ENCODE measurements at regions not wholly inside any gene's neighbourhood (a gene's known extent, or its start where the extent isn't known, plus 50 kb on each side); places are given as distances from the start of the nearest gene placed in this dataset.
"Not testable (repeated sequence)": the region's sequence is repeated elsewhere in the genome, so short reads cannot be mapped to it uniquely, and the experiment has no call there.

DNA sequence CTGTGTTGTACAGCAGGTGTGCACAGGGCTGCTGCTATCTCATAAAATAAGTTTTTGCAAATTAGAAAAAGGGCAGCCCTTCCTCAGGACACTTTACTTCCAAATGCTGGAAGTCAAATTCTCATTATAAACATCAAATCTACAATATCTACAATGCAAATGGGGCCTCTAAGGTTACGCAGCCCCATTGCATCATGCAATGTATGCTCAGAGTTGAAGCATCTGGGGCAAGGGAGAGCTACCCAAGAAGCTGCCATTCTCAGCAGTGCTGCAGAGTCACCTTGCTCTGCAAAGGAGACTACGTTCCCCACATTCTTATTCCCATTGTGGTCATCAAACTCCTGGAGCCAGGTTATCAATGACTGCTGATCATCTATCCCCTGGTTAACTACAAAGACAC lies 208.9 kb upstream of the POGK start:
- DNase-seq, result no peak
- no peak overlapping the region for H3K27ac ChIP-seq
- no peak overlapping the region for H3K4me3 ChIP-seq
- H3K4me1 ChIP-seq, result no peaks in the 10 kb centered on the region
- H3K27me3 ChIP-seq, result no peaks in the 10 kb centered on the region
- TF ChIP-seq, protein P1, sequence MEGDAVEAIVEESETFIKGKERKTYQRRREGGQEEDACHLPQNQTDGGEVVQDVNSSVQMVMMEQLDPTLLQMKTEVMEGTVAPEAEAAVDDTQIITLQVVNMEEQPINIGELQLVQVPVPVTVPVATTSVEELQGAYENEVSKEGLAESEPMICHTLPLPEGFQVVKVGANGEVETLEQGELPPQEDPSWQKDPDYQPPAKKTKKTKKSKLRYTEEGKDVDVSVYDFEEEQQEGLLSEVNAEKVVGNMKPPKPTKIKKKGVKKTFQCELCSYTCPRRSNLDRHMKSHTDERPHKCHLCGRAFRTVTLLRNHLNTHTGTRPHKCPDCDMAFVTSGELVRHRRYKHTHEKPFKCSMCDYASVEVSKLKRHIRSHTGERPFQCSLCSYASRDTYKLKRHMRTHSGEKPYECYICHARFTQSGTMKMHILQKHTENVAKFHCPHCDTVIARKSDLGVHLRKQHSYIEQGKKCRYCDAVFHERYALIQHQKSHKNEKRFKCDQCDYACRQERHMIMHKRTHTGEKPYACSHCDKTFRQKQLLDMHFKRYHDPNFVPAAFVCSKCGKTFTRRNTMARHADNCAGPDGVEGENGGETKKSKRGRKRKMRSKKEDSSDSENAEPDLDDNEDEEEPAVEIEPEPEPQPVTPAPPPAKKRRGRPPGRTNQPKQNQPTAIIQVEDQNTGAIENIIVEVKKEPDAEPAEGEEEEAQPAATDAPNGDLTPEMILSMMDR (IDR thresholded peaks at IDR 0.05), result no peak
- TF ChIP-seq EP300 (IDR thresholded peaks at IDR 0.05) (no peak), POLR2AphosphoS5 (IDR thresholded peaks at IDR 0.05) (no peak), POLR2A (IDR thresholded peaks at IDR 0.05) (no peak)
- WGBS, 2 donors, result 78 to 84% methylated on average over 2 of the region's 2 CpGs
- no peaks in the 10 kb centered on the region for H3K9me3 ChIP-seq
- intact Hi-C loops (cut with DNase I), result no loop called here
- H3K36me3 ChIP-seq, result no peaks in the 10 kb centered on the region

DNA sequence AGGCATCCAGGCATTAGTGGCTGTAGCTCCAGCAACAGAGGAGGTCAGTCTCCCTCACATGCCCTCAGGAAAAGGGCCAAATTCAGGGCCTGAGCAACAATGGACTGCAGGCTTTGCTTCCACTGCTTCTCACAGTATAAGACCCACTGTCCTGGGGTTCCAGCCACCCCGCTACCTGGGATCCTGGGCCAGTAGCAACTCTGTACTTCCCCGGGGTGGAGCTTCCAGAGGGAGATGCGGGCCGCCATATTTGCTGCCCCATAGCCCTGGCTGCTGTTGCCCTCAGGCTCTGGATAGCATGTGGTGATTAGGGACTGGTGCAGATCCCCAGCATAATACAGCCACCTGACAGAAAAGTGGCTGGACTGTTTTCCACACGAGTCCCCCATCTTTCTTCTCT lies 201.1 kb upstream of the POGK start:
- WGBS, 2 donors, result 83 to 84% methylated on average over 5 of the region's 5 CpGs

DNA sequence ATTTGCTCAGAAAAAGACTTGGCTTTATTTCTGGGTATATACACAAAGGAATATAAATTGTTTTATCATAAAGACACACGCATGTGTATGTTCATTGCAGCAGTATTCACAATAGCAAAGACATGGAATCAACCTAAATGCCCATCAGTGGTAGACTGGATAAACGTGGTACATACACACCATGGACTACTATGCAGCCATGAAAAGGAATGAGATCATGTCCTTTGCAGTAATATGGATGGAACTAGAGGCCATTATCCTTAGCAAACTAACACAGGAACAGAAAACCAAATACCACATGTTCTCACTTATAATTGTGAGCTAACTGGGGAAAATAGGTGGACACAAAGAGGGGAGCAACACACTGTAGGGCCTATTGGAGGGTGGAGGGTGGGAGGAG lies 182.0 kb upstream of the POGK start:
- H3K4me3 ChIP-seq; H3K4me1 ChIP-seq; H3K27ac ChIP-seq; H3K27me3 ChIP-seq; DNase-seq; H3K36me3 ChIP-seq; H3K9me3 ChIP-seq; intact Hi-C loops (cut with DNase I): not testable (repeated sequence)
- WGBS, 2 donors, result 50 to 59% methylated on average over 2 of the region's 2 CpGs

More for the DNA sequence above, 201.1 kb upstream of the POGK start:
- H3K4me1 ChIP-seq, result no peaks in the 10 kb centered on the region
- intact Hi-C loops (cut with DNase I), result no loop called here
- DNase-seq, result no peak
- no peak overlapping the region for H3K4me3 ChIP-seq
- no peaks in the 10 kb centered on the region for H3K36me3 ChIP-seq
- no peaks in the 10 kb centered on the region for H3K27me3 ChIP-seq
- H3K27ac ChIP-seq, result no peak overlapping the region
- H3K9me3 ChIP-seq, result no peaks in the 10 kb centered on the region
- TF ChIP-seq EP300 (IDR thresholded peaks at IDR 0.05) (no peak), POLR2A (IDR thresholded peaks at IDR 0.05) (no peak), POLR2AphosphoS5 (IDR thresholded peaks at IDR 0.05) (no peak)
- TF ChIP-seq, protein P1 (IDR thresholded peaks at IDR 0.05), result no peak

DNA sequence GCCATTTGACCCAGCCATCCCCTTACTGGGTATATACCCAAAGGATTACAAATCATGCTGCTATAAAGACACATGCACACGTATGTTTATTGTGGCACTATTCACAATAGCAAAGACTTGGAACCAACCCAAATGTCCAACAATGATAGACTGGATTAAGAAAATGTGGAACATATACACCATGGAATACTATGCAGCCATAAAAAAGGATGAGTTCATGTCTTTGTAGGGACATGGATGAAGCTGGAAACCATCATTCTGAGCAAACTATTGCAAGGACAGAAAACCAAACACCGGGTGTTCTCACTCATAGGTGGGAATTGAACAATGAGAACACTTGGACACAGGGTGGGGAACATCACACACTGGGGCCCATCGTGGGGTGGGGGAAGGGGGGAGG lies 172.5 kb upstream of the POGK start:
- DNase-seq, result not testable (repeated sequence)
- WGBS, 2 donors, result 81 to 89% methylated on average over 3 of the region's 3 CpGs

DNA sequence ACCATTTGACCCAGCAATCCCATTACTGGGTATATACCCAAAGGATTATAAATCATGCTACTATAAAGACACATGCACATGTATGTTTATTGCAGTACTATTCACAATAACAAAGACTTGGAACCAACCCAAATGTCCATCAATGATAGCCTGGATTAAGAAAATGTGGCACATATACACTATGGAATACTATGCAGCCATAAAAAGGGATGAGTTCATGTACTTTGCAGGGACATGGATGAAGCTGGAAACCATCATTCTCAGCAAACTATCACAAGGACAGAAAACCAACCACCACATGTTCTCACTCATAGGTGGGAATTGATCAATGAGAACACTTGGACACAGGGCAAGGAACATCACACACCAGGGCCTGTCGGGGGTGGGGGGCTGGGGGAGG lies 171.7 kb upstream of the POGK start:
- H3K36me3 ChIP-seq, H3K27ac ChIP-seq: not testable (repeated sequence)

More for the DNA sequence above, 172.5 kb upstream of the POGK start:
- H3K36me3 ChIP-seq; H3K27ac ChIP-seq; H3K4me3 ChIP-seq; H3K9me3 ChIP-seq; H3K4me1 ChIP-seq; intact Hi-C loops (cut with DNase I); H3K27me3 ChIP-seq: not testable (repeated sequence)

DNA sequence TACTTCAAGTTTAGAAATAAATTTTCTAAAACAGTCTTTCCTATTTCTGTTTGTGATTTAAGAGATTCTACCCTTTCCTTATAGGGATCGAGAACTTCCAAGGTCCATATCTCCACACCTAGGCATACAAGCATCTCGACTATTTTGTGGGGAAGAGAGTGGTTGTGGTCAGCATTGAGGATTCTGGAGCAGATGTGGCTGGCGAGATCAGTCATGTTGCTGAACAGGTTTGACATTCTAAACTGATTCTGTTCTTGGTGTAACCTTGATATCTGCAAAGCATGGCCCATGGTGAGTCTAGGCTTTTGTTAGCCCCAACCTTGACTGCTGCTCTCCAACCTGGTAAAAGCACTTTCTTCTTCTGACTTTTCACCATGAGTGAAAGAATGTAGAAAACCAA lies 167.6 kb upstream of the POGK start:
- 76 to 87% methylated on average over 3 of the region's 3 CpGs for WGBS, 2 donors
- no peaks in the 10 kb centered on the region for H3K27me3 ChIP-seq
- H3K36me3 ChIP-seq, result no peaks in the 10 kb centered on the region
- no peaks in the 10 kb centered on the region for H3K4me1 ChIP-seq
- no peak for DNase-seq
- no peak overlapping the region for H3K4me3 ChIP-seq
- H3K9me3 ChIP-seq, result no peaks in the 10 kb centered on the region
- TF ChIP-seq POLR2AphosphoS5 (IDR thresholded peaks at IDR 0.05) (no peak), POLR2A (IDR thresholded peaks at IDR 0.05) (no peak), EP300 (IDR thresholded peaks at IDR 0.05) (no peak)
- TF ChIP-seq, protein P1 (IDR thresholded peaks at IDR 0.05), result no peak
- intact Hi-C loops (cut with DNase I), result no loop called here
- no peak overlapping the region for H3K27ac ChIP-seq

More for the DNA sequence above, 171.7 kb upstream of the POGK start:
- DNase-seq; intact Hi-C loops (cut with DNase I); H3K4me1 ChIP-seq; H3K27me3 ChIP-seq; H3K4me3 ChIP-seq; H3K9me3 ChIP-seq: not testable (repeated sequence)
- 86 to 98% methylated on average over 1 of the region's 1 CpG for WGBS, 2 donors
